OCI-M1 (cell line): ENCODE measurements at regions not wholly inside any gene's neighbourhood (a gene's known extent, or its start where the extent isn't known, plus 50 kb on each side); places are given as distances from the start of the nearest gene placed in this dataset.
"Not testable (repeated sequence)": the region's sequence is repeated elsewhere in the genome, so short reads cannot be mapped to it uniquely, and the experiment has no call there.

Source experiments
- DNase-seq: peaks from one replicate; lab custom pipeline; 2025; lab: John Stamatoyannopoulos, UW

DNA sequence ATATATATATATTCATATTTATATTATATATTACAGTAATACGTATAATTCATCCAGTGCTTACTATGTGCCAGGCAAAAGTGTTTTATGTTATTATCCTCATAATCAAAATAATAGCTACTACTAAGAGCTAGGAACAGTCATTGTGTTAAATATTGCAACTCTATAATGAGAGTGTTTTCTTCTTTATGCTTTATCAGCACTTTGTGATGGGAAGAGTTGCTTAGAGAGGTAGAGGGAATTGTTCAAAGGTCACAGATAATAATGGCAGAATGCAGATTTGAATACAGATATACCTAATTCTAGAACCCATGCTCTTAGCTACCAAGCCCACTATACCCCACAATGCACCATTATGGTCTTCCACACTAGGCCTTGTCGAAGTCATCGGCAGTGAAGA, 318.8 kb upstream of the PPARGC1A start:
- DNase-seq = no peak

GRCh38 chr4:24204708-24205107, 314.9 kb upstream of the PPARGC1A start:
- not testable (repeated sequence) for DNase-seq

DNA sequence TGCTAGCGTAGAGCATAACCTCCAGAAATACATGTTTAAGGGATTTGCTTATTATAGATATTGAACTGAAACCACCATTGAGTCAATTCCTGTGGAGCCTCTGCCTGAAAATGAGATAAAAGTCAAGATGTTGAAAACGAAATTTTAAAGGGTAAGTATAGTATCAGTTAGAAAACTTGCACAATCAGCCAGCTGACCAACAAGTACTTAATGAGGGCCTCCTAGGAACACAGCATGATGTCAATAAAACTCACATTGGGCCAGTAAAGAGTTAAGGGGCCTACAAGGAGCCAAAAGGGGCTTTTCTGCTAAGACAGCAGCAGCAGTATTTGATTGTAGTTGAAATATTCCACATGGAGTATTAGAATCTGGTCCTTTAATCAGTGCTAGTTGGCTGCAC, 314.1 kb upstream of the PPARGC1A start:
- no peak for DNase-seq

DNA sequence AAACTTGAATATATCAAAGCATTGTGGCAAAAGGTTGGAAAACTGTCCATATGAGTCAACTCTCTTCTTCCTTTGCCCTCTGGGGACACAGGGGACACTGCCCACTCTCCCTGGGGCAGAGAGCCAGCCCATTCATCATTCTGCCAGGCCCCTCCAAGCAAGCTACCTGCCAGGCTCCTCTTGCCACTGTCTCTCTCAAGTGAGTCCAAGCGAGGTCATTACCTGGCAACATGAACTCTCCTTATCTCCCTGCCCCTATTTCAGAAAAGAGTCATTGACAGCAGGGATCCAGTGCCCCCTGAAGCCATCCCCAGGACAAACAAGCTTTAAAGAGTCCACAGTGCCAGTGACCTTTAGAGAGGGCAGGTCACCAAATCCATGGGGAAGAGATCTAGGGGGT, 312.7 kb upstream of the PPARGC1A start:
- no peak for DNase-seq

DNA sequence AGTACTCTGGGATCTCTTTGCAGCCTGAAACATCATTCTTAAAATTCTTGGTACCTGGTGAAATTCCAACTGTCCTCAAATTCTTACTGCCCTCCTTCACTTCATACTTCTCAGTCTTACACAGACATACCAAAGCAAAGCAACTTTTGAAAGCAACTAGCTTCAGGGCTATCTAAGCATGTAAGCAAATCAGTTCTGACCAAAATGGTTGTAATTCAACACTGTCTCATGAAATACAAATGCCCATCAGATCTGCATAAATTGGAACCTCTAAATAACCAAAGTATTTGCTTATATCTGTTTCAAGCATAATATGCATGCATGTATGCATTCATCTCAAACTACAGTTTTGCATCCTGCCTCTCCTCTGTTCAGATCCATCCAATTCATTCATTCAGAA, 308.1 kb upstream of the PPARGC1A start:
- no peak for DNase-seq

DNA sequence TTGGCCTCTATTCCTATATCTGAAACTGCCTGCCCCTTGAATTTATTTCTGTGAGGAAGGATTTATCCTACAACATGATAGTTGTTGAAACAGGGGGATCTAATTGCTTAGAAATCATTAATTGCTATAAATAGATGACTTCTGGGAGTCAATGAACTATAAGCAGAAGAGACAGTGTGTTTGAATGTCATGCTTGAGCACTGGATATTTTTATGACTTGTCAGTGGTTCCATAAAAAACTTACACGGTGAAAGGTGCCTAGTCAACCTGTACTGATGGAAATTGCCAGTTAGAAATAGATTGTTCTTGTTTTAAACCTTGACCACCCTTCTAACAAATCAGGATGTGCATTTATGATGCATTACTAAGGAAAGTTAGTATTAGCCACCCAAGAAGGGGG, 306.9 kb upstream of the PPARGC1A start:
- no peak for DNase-seq

DNA sequence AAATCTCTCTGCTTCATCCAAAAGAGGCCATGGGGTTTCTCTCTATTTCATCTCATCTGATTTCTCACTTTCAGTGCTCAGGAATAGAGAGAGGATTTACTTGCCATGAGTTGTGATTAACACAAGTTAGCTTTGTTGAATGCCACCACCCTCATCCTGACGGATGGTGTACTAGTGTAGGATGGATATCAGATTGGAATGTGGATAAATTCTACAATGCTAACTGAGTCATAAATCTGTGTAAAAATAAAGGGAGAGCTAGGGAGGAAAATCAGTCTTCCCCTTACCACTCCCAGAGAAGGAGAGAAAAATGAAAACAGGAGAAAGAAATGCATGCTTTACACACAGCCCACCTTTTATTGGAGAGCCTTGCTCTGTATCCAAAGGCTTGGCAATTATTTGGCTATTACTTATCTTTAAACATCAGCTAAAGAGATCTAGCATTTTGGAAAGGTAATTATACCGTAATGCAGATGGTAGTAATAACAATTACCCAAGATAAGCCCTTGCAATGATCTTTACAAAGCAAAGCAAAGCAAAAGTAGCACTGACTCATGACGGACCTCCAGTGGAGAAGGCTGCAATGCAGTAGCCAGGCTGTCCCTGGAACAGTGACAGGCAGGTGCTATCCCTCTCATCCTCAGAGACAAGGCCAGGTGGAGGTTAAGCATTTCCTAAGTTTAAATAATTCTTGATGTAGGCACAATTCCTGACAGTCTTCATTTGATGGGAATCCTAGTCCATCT, 306.3 kb upstream of the PPARGC1A start:
- DNase-seq = no peak

DNA sequence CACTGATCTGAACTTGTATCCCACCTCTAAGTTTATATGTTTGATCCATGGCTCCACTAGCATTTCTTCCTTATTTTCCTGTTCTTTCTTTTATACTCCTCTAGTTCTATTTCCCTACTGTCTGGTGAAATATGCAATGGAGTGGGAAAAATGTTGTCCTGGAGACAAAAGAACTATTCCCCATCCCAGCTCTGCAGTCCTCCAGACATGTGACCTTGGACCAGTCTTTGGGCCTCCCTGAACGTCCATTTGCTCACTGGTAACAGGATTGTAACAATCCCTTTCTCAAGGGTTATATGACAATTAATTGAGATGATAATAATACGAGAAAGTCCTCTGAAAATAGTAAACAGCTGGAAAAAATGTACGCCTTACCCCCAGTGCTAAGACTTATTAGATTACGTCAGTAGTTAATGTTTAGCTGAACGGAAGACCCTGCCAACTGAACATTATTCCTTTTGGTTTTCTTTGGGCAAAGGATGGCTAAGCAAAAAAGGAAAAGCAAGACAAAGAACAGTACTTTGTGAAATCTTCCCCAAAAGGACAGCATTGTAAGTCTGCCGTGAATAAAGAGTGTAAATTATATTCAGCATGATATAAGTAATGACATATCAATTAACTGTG, 302.3 kb upstream of the PPARGC1A start:
- no peak for DNase-seq

- DNase-seq = no peak
These were observed 301.2 kb upstream of the PPARGC1A start for GRCh38 chr4:24190761-24191695.

GRCh38 chr4:24188459-24188858, 298.6 kb upstream of the PPARGC1A start:
- no peak for DNase-seq

DNA sequence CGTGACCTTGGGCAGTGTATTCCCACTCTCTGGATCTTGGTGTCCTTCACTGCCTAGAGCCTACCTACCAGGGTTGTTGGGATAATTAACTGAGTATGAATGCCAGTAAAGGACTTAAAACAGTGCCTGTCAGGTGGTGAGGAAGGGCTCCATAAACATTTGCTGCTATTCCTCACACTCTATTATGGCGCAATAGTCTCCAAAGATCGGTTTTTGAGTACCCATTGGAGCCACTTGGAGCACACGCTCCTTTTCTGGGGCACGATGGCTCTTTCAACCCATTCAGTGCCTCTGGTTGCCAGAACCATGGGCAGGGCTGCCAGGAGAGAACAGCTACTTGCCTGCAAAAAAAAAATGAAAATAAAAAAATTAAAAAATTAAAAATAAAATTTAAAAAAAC, 296.6 kb upstream of the PPARGC1A start:
- DNase-seq = no peak

- DNase-seq = no peak
These were observed 291.2 kb upstream of the PPARGC1A start for GRCh38 chr4:24181005-24181404.

- DNase-seq = no peak
These were observed 290.7 kb upstream of the PPARGC1A start for GRCh38 chr4:24180586-24180985.

DNA sequence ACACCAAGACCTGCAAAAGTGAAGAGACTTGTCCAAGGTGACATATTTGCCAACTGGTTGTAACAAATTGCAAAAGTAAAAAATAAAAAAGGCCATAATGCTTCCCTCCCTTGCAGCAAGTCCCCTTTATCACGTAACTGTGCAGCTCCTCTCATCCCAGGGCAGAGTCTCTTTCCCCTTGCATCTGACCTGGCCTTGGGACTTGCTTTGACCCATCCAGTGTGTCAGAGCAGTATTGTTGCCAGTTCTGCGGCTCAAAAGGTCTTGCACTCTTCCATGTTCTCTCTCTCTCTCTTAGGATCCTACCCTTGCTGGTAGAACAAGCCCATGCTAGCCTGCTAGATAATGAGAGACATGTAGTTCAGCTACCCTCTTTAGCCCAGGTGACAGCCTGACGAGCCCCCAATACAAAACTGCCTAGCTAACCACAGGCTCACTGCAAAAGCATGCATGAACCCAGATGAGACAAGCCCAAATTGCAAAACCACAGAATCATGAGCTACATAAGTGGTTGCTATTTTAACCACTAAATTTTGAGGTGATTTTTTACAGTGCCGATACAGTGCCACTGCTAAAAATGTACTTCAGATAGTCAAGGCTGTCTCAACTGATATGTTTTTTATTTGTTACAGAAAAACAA, 289.5 kb upstream of the PPARGC1A start:
- DNase-seq = no peak

DNA sequence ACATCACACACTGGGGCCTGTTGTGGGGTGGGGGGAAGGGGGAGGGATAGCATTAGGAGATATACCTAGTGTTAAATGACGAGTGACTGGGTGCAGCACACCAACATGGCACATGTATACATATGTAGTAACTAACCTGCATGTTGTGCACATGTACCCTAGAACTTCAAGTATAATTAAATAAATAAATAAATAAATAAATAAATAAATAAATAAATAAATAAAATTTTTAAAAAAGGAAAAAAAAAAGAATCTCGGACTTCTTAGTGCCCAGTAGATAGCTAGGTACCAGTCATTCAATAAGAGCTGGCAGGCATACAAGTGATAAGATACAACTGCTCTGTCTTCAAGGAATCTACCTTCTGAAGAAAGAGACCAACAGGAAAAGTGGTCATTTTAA, 287.6 kb upstream of the PPARGC1A start:
- DNase-seq = not testable (repeated sequence)

- DNase-seq = no peak
These were observed 285.9 kb upstream of the PPARGC1A start for GRCh38 chr4:24175707-24176106.

DNA sequence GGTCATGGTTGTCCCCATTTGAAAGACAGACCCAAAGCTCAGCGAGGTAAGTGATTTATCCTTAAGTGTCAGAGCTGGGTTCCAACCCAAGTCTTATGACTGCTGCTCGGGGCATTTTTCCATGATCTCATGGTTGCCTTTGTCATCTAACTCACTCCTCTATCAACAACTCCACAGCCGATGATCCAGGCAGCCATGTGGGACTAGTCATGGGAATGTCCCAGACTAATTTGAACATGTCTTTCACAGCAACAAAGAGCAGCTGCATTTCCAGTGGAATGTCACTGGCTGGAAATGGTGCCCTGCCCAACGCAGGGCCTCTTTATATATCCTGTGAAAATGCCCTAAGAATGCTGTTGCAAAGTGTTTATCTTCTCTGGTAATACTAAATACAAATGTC, 284.8 kb upstream of the PPARGC1A start:
- DNase-seq = no peak

GRCh38 chr4:24172406-24172805, 282.6 kb upstream of the PPARGC1A start:
- DNase-seq = no peak

DNA sequence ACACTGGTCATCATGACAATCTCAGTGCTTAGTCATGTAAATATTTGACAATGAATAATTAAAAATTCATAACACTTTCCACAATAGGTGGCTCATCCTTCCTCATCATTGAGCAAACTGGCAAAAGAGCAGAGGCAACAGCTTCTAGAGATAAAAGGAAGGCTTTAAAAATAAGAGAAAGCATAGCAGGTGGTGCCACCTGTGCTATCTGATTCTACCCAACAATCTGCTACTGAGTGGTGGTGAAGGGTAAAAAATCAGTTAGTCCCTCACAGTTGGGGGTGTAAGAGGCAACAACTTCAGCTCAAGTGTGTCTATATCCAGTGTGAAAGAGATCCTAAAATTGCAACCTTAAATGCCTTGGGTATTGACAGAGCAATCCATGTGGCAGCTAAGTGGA, 280.1 kb upstream of the PPARGC1A start:
- no peak for DNase-seq

- no peak for DNase-seq
These were observed 278.8 kb upstream of the PPARGC1A start for GRCh38 chr4:24168658-24169057.

GRCh38 chr4:24166501-24166900, 276.7 kb upstream of the PPARGC1A start:
- no peak for DNase-seq

DNA sequence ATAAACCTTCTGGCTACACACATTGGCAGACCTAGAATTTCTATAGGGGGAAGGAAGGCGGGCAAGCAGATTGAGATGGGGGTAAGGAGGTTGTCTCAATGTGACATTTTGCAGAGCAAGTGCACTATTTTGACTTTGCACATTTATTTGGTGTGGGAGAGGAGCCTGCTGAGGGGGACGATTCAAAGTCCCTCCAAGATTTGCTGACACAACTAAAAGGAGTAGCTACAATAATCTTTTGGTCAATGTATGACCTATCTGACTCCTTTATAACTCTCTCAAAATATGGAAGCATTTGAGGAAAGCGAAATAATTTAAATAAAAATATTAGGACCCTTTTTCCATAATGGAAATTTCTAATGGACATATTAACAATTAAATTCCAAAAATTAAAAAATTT, 274.9 kb upstream of the PPARGC1A start:
- DNase-seq = no peak
